Liver (tissue), 8 donors: ENCODE measurements at regions not wholly inside any gene's neighbourhood (a gene's known extent, or its start where the extent isn't known, plus 50 kb on each side); places are given as distances from the start of the nearest gene placed in this dataset.

Experiments
- DNase-seq: peaks from one replicate; pipeline ENCODE4 v3.0.0-alpha.2; 2017; ENCODE audit warnings: low spot score
- H3K27ac ChIP-seq, 2 donors: one replicate each; pipeline ENCODE4 v1.7.0; 2013; ENCODE audit warnings: inconsistent platforms in 2 of 2, low read length in 2 of 2, control low read depth in 1 of 2, low read depth in 1 of 2, mild to moderate bottlenecking in 1 of 2
- H3K27me3 ChIP-seq, 4 donors: one replicate each; pipeline versions ENCODE4 v1.6.1 to v1.7.0; 2013; ENCODE audit warnings: low read length in 3 of 4, inconsistent platforms in 1 of 4, mild to moderate bottlenecking in 1 of 4, moderate library complexity in 1 of 4; ENCODE audit not compliant: control insufficient read depth in 4 of 4, insufficient read depth in 4 of 4
- H3K36me3 ChIP-seq, 4 donors: one replicate each; pipeline versions ENCODE4 v1.6.1 to v1.7.0; 2013; ENCODE audit warnings: low read length in 3 of 4, mild to moderate bottlenecking in 3 of 4, low read depth in 1 of 4, moderate library complexity in 1 of 4; ENCODE audit not compliant: control insufficient read depth in 4 of 4, insufficient read depth in 3 of 4
- H3K4me1 ChIP-seq, 4 donors: one replicate each; pipeline versions ENCODE4 v1.6.1 to v1.7.0; 2013; ENCODE audit warnings: low read length in 3 of 4, mild to moderate bottlenecking in 3 of 4, moderate library complexity in 1 of 4; ENCODE audit not compliant: control insufficient read depth in 4 of 4, insufficient read depth in 4 of 4
- H3K4me3 ChIP-seq, 3 donors: one replicate each; pipeline versions ENCODE4 v1.6.1 to v1.7.0; 2013; ENCODE audit warnings: low read length in 3 of 3, control low read depth in 1 of 3, low read depth in 1 of 3, mild to moderate bottlenecking in 1 of 3
- H3K9ac ChIP-seq, 2 donors: one replicate each; pipeline ENCODE4 v1.7.0; 2013; ENCODE audit warnings: low read length in 2 of 2, mild to moderate bottlenecking in 2 of 2, moderate library complexity in 2 of 2, control low read depth in 1 of 2, low read depth in 1 of 2
- H3K9me3 ChIP-seq, 4 donors: one replicate each; pipeline versions ENCODE4 v1.6.1 to v1.7.0; 2013; ENCODE audit warnings: low read length in 3 of 4; ENCODE audit not compliant: control insufficient read depth in 4 of 4
- EGR1 ChIP-seq, 2 donors: IDR thresholded peaks; 2 replicates each; pipeline ENCODE4 v1.6.1; 2016 to 2018; ENCODE audit warnings: antibody characterized with exemption in 2 of 2, low read depth in 2 of 2
- FOXA1 ChIP-seq: IDR thresholded peaks from 2 replicates; pipeline ENCODE4 v1.6.1; 2016; ENCODE audit warnings: antibody characterized with exemption
- FOXA2 ChIP-seq: IDR thresholded peaks from 2 replicates; pipeline ENCODE4 v1.6.1; 2016; ENCODE audit warnings: antibody characterized with exemption
- HNF4A ChIP-seq, 2 donors: conservative IDR thresholded peaks; 2 replicates each; pipeline ENCODE4 v1.6.1; 2016; ENCODE audit warnings: antibody characterized with exemption in 2 of 2, mild to moderate bottlenecking in 2 of 2
- HNF4G ChIP-seq: IDR thresholded peaks from 2 replicates; pipeline ENCODE4 v1.6.1; 2016; ENCODE audit warnings: antibody characterized with exemption
- JUND ChIP-seq, 2 donors: IDR thresholded peaks; 2 replicates each; pipeline ENCODE4 v1.6.1; 2016; ENCODE audit warnings: antibody characterized with exemption in 2 of 2
- NR2F2 ChIP-seq: IDR thresholded peaks from 2 replicates; pipeline ENCODE4 v1.6.1; 2016; ENCODE audit warnings: antibody characterized with exemption
- RXRA ChIP-seq, 2 donors: IDR thresholded peaks; 2 replicates each; pipeline ENCODE4 v1.6.1; 2017 to 2018; ENCODE audit warnings: antibody characterized with exemption in 2 of 2, mild to moderate bottlenecking in 1 of 2
- SP1 ChIP-seq: IDR thresholded peaks from 2 replicates; pipeline ENCODE4 v1.6.1; 2018; ENCODE audit warnings: antibody characterized with exemption, mild to moderate bottlenecking
- TAF1 ChIP-seq: conservative IDR thresholded peaks from 2 replicates; pipeline ENCODE4 v1.6.1; 2016; ENCODE audit warnings: antibody characterized with exemption, mild to moderate bottlenecking
- YY1 ChIP-seq: IDR thresholded peaks from 2 replicates; pipeline ENCODE4 v1.6.1; 2016; ENCODE audit warnings: antibody characterized with exemption, mild to moderate bottlenecking
- ZBTB33 ChIP-seq: IDR thresholded peaks from 2 replicates; pipeline ENCODE4 v1.6.1; 2016; ENCODE audit warnings: antibody characterized with exemption
- WGBS: extraction: QIAGEN DNeasy Blood & Tissue Kit; methylation state at CpG from one replicate; pipeline ENCODE4 v1.1.7; 2013; 5-methylcytosine and 5-hydroxymethylcytosine counted together
- TF ChIP-seq, protein P1 (sequence below): IDR thresholded peaks from 2 replicates; pipeline ENCODE4 v1.6.1; 2016; ENCODE audit warnings: antibody characterized with exemption
- TF ChIP-seq, protein P2 (sequence below): IDR thresholded peaks from 2 replicates; pipeline ENCODE4 v1.6.1; 2016; ENCODE audit warnings: antibody characterized with exemption, mild to moderate bottlenecking
- TF ChIP-seq, protein P3 (sequence below): fragments of 150-350 bp; IDR thresholded peaks from 2 replicates; pipeline ENCODE4 v1.5.1; 2017; ENCODE audit warnings: improper control_type of control experiment, low read depth, low read length; ENCODE audit not compliant: missing input control
- TF ChIP-seq, protein P4 (sequence below): IDR thresholded peaks from 2 replicates; pipeline ENCODE4 v1.6.1; 2016; ENCODE audit warnings: antibody characterized with exemption
- donor health status: healthy.
- donor health status: healthy.
- donor health status: healthy.
- donor health status: healthy.
- donor health status: healthy.

GRCh38 chr17:30594223-30594952 lies 117.2 kb downstream of the GOSR1 start:
- 89% methylated on average over 18 of the region's 18 CpGs for WGBS
- Histone ChIP-seq H3K27ac (no peak overlapping the region), H3K9me3 (no peaks in the 10 kb centered on the region), H3K9ac (no peak overlapping the region), H3K36me3 (no peaks in the 10 kb centered on the region), H3K4me1 (peaks cover 0 to under 1% (median under 1%) of the 10 kb centered on the region in 4 donors), H3K4me3 (no peak overlapping the region), H3K27me3 (no peaks in the 10 kb centered on the region)
- TF ChIP-seq FOXA1, result no peak
- no peak for TF ChIP-seq HNF4A (conservative IDR thresholded peaks at IDR 0.05)
- TF ChIP-seq, protein P1, sequence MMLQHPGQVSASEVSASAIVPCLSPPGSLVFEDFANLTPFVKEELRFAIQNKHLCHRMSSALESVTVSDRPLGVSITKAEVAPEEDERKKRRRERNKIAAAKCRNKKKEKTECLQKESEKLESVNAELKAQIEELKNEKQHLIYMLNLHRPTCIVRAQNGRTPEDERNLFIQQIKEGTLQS, result no peak
- no peak for TF ChIP-seq FOXA2
- TF ChIP-seq, protein P2, sequence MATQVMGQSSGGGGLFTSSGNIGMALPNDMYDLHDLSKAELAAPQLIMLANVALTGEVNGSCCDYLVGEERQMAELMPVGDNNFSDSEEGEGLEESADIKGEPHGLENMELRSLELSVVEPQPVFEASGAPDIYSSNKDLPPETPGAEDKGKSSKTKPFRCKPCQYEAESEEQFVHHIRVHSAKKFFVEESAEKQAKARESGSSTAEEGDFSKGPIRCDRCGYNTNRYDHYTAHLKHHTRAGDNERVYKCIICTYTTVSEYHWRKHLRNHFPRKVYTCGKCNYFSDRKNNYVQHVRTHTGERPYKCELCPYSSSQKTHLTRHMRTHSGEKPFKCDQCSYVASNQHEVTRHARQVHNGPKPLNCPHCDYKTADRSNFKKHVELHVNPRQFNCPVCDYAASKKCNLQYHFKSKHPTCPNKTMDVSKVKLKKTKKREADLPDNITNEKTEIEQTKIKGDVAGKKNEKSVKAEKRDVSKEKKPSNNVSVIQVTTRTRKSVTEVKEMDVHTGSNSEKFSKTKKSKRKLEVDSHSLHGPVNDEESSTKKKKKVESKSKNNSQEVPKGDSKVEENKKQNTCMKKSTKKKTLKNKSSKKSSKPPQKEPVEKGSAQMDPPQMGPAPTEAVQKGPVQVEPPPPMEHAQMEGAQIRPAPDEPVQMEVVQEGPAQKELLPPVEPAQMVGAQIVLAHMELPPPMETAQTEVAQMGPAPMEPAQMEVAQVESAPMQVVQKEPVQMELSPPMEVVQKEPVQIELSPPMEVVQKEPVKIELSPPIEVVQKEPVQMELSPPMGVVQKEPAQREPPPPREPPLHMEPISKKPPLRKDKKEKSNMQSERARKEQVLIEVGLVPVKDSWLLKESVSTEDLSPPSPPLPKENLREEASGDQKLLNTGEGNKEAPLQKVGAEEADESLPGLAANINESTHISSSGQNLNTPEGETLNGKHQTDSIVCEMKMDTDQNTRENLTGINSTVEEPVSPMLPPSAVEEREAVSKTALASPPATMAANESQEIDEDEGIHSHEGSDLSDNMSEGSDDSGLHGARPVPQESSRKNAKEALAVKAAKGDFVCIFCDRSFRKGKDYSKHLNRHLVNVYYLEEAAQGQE, result no peak
- no peak for TF ChIP-seq ZBTB33
- no peak for TF ChIP-seq SP1
- DNase-seq, result no peak

GRCh38 chr17:30590081-30590733 lies 113.0 kb downstream of the GOSR1 start:
- H3K4me1 ChIP-seq, result no peaks in the 10 kb centered on the region
- H3K9ac ChIP-seq, result no peak overlapping the region
- no peaks in the 10 kb centered on the region for H3K27me3 ChIP-seq
- H3K4me3 ChIP-seq, result no peak overlapping the region
- no peak overlapping the region for H3K27ac ChIP-seq
- 82% methylated on average over 3 of the region's 3 CpGs for WGBS
- DNase-seq, result no peak
- no peaks in the 10 kb centered on the region for H3K36me3 ChIP-seq
- no peaks in the 10 kb centered on the region for H3K9me3 ChIP-seq
- TF ChIP-seq TAF1 (no peak), HNF4G (no peak), YY1 (no peak), JUND (IDR thresholded peaks at IDR 0.05) (no peak), RXRA (IDR thresholded peaks at IDR 0.05) (no peak), EGR1 (IDR thresholded peaks at IDR 0.05; ENCODE audit: low read depth in 2 of 2) (no peak), ZBTB33 (no peak), FOXA1 (no peak), FOXA2 (no peak), NR2F2 (no peak), HNF4A (conservative IDR thresholded peaks at IDR 0.05) (no peak)
- TF ChIP-seq, protein P2, result no peak
- TF ChIP-seq, protein P3, sequence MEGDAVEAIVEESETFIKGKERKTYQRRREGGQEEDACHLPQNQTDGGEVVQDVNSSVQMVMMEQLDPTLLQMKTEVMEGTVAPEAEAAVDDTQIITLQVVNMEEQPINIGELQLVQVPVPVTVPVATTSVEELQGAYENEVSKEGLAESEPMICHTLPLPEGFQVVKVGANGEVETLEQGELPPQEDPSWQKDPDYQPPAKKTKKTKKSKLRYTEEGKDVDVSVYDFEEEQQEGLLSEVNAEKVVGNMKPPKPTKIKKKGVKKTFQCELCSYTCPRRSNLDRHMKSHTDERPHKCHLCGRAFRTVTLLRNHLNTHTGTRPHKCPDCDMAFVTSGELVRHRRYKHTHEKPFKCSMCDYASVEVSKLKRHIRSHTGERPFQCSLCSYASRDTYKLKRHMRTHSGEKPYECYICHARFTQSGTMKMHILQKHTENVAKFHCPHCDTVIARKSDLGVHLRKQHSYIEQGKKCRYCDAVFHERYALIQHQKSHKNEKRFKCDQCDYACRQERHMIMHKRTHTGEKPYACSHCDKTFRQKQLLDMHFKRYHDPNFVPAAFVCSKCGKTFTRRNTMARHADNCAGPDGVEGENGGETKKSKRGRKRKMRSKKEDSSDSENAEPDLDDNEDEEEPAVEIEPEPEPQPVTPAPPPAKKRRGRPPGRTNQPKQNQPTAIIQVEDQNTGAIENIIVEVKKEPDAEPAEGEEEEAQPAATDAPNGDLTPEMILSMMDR, result no peak
- TF ChIP-seq, protein P1, result no peak
- TF ChIP-seq, protein P4, sequence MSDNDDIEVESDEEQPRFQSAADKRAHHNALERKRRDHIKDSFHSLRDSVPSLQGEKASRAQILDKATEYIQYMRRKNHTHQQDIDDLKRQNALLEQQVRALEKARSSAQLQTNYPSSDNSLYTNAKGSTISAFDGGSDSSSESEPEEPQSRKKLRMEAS, result no peak
